ENCODE measurements at regions not wholly inside any gene's neighbourhood (a gene's known extent, or its start where the extent isn't known, plus 50 kb on each side); places are given as distances from the start of the nearest gene placed in this dataset.

- no peak for TF ChIP-seq CTCF (IDR thresholded peaks at IDR 0.05)
- no peak for TF ChIP-seq POLR2A (IDR thresholded peaks at IDR 0.05)
These were observed 302.7 kb upstream of the NREP start for GRCh38 chr5:112059579-112060135.
